ENCODE measurements at regions not wholly inside any gene's neighbourhood (a gene's known extent, or its start where the extent isn't known, plus 50 kb on each side); places are given as distances from the start of the nearest gene placed in this dataset.

GRCh38 chr15:62430056-62430455, 265.0 kb upstream of the C2CD4B start:
- Histone ChIP-seq H3K9me2 (ENCODE audit: insufficient read depth, low read length) (no peaks in the 10 kb centered on the region), H3K27ac (ENCODE audit: low read depth, low read length, poor library complexity, severe bottlenecking) (no peak overlapping the region), H3K79me2 (ENCODE audit: insufficient read depth, low read depth, low read length) (no peaks in the 10 kb centered on the region), H3K4me1 (ENCODE audit: insufficient read depth, low read length, poor library complexity, severe bottlenecking) (no peaks in the 10 kb centered on the region), H3K9me3 (ENCODE audit: low read length) (no peaks in the 10 kb centered on the region), H2AFZ (ENCODE audit: low read length) (no peak overlapping the region), H3K4me3 (ENCODE audit: low read depth, low read length, poor library complexity, severe bottlenecking) (no peak overlapping the region), H4K20me1 (ENCODE audit: insufficient read depth, low read length) (no peaks in the 10 kb centered on the region), H3K36me3 (ENCODE audit: insufficient read depth, low read length) (no peaks in the 10 kb centered on the region), H3K4me2 (ENCODE audit: low read length) (no peak overlapping the region)
- TF ChIP-seq CTCF (conservative IDR thresholded peaks at IDR 0.05; ENCODE audit: low read length) (no peak), EZH2phosphoT487 (IDR thresholded peaks at IDR 0.05; ENCODE audit: borderline replicate concordance, low read depth, low read length) (no peak)
- POLR2A ChIA-PET, result no interaction called here
- CTCF ChIA-PET (ENCODE audit: unreplicated experiment), result no interaction called here
- DNase-seq (ENCODE audit: low spot score), result no peak
- intact Hi-C loops (cut with micrococcal nuclease; ENCODE audit: unreplicated experiment), result no loop called here
- BruUV-seq (replicated peaks), result no TSS peak

- TF ChIP-seq CTCF (conservative IDR thresholded peaks at IDR 0.05; ENCODE audit: low read length) (no peak), EZH2phosphoT487 (IDR thresholded peaks at IDR 0.05; ENCODE audit: borderline replicate concordance, low read depth, low read length) (no peak)
- no peak overlapping the region for H2AFZ ChIP-seq (ENCODE audit: low read length)
- H3K9me2 ChIP-seq (ENCODE audit: insufficient read depth, low read length), result no peaks in the 10 kb centered on the region
- H3K4me3 ChIP-seq (ENCODE audit: low read depth, low read length, poor library complexity, severe bottlenecking), result no peak overlapping the region
- H3K36me3 ChIP-seq (ENCODE audit: insufficient read depth, low read length), result no peaks in the 10 kb centered on the region
- DNase-seq (ENCODE audit: low spot score), result no peak
- no peak overlapping the region for H3K4me2 ChIP-seq (ENCODE audit: low read length)
- H3K9me3 ChIP-seq (ENCODE audit: low read length), result no peaks in the 10 kb centered on the region
- BruUV-seq (replicated peaks), result no TSS peak
- H4K20me1 ChIP-seq (ENCODE audit: insufficient read depth, low read length), result no peaks in the 10 kb centered on the region
- H3K79me2 ChIP-seq (ENCODE audit: insufficient read depth, low read depth, low read length), result no peaks in the 10 kb centered on the region
- ChIA-PET CTCF (ENCODE audit: unreplicated experiment) (no interaction called here), POLR2A (no interaction called here)
- no peak overlapping the region for H3K27ac ChIP-seq (ENCODE audit: low read depth, low read length, poor library complexity, severe bottlenecking)
- intact Hi-C loops (cut with micrococcal nuclease; ENCODE audit: unreplicated experiment), result no loop called here
- no peaks in the 10 kb centered on the region for H3K4me1 ChIP-seq (ENCODE audit: insufficient read depth, low read length, poor library complexity, severe bottlenecking)
Observed at GRCh38 chr15:62430552-62430951, 265.5 kb upstream of the C2CD4B start.

GRCh38 chr15:62431008-62431797, 266.1 kb upstream of the C2CD4B start:
- H3K27ac ChIP-seq (ENCODE audit: low read depth, low read length, poor library complexity, severe bottlenecking), result no peak overlapping the region
- TF ChIP-seq EZH2phosphoT487 (IDR thresholded peaks at IDR 0.05; ENCODE audit: borderline replicate concordance, low read depth, low read length) (no peak), CTCF (conservative IDR thresholded peaks at IDR 0.05; ENCODE audit: low read length) (no peak)
- no peaks in the 10 kb centered on the region for H3K79me2 ChIP-seq (ENCODE audit: insufficient read depth, low read depth, low read length)
- H3K4me1 ChIP-seq (ENCODE audit: insufficient read depth, low read length, poor library complexity, severe bottlenecking), result no peaks in the 10 kb centered on the region
- H3K4me3 ChIP-seq (ENCODE audit: low read depth, low read length, poor library complexity, severe bottlenecking), result no peak overlapping the region
- H2AFZ ChIP-seq (ENCODE audit: low read length), result no peak overlapping the region
- H3K4me2 ChIP-seq (ENCODE audit: low read length), result no peak overlapping the region
- CTCF ChIA-PET (ENCODE audit: unreplicated experiment), result no interaction called here
- BruUV-seq (replicated peaks), result no TSS peak
- no peaks in the 10 kb centered on the region for H3K36me3 ChIP-seq (ENCODE audit: insufficient read depth, low read length)
- intact Hi-C loops (cut with micrococcal nuclease; ENCODE audit: unreplicated experiment), result no loop called here
- no peaks in the 10 kb centered on the region for H4K20me1 ChIP-seq (ENCODE audit: insufficient read depth, low read length)
- H3K9me2 ChIP-seq (ENCODE audit: insufficient read depth, low read length), result no peaks in the 10 kb centered on the region
- no peak for DNase-seq (ENCODE audit: low spot score)
- no peaks in the 10 kb centered on the region for H3K9me3 ChIP-seq (ENCODE audit: low read length)
- POLR2A ChIA-PET, result interaction anchor here (0.6 kb wide), 1 partner anchor 284 kb away, joined by 4 read pairs; no protein-coding TSS in a partner anchor
